Gastrocnemius medialis (tissue), 4 donors: ENCODE measurements at regions not wholly inside any gene's neighbourhood (a gene's known extent, or its start where the extent isn't known, plus 50 kb on each side); places are given as distances from the start of the nearest gene placed in this dataset.

Experiments
- ATAC-seq, 2 donors: fragments of 150-250 bp; one replicate each; pipeline ENCODE4 v1.9.1; 2016
- DNase-seq, 2 donors: peaks; one replicate each; pipeline ENCODE4 v3.0.0-alpha.2; 2019
- H3K27ac ChIP-seq, 4 donors: fragments of 200-600 bp; sonication (generic); 1 replicate in 1 of 4; 2 replicates in 3 of 4; pipeline ENCODE4 v1.5.1; 2016 to 2018; ENCODE audit warnings: mild to moderate bottlenecking in 2 of 4, moderate library complexity in 1 of 4
- H3K27me3 ChIP-seq, 3 donors: fragments of 200-600 bp; sonication (generic) in 2 of 3; 1 replicate in 1 of 3; 2 replicates in 2 of 3; pipeline versions ENCODE4 v1.5.1 to v1.6.0; 2016 to 2019; ENCODE audit warnings: mild to moderate bottlenecking in 1 of 3, moderate library complexity in 1 of 3
- H3K36me3 ChIP-seq, 2 donors: fragments of 200-600 bp; sonication (generic) in 1 of 2; one replicate each; pipeline ENCODE4 v1.5.1; 2017 to 2018
- H3K4me1 ChIP-seq, 2 donors: fragments of 200-600 bp; sonication (generic) in 1 of 2; one replicate each; pipeline ENCODE4 v1.5.1; 2016 to 2017; ENCODE audit warnings: mild to moderate bottlenecking in 2 of 2
- H3K4me3 ChIP-seq, 4 donors: fragments of 200-600 bp; sonication (generic) in 3 of 4; 1 replicate in 1 of 4; 2 replicates in 3 of 4; pipeline ENCODE4 v1.5.1; 2016 to 2019; ENCODE audit warnings: mild to moderate bottlenecking in 2 of 4
- H3K9me3 ChIP-seq, 3 donors: fragments of 200-600 bp; sonication (generic) in 2 of 3; 1 replicate in 1 of 3; 2 replicates in 2 of 3; pipeline ENCODE4 v1.5.1; 2016 to 2019
- CTCF ChIP-seq, 5 experiments: fragments of 450-650 bp in 3 of 5; fragments of 200-600 bp in 2 of 5; sonication (generic) in 2 of 5; IDR thresholded peaks in 4 of 5; conservative IDR thresholded peaks in 1 of 5; 1 replicate in 4 of 5; 2 replicates in 1 of 5; pipeline ENCODE4 v1.5.1; 2016 to 2019; ENCODE audit warnings: antibody characterized with exemption in 5 of 5, mild to moderate bottlenecking in 3 of 5, moderate library complexity in 3 of 5
- POLR2A ChIP-seq, 2 donors: fragments of 450-650 bp; IDR thresholded peaks; one replicate each; pipeline ENCODE4 v1.6.1; 2017; ENCODE audit warnings: antibody characterized with exemption in 2 of 2, mild to moderate bottlenecking in 2 of 2, moderate library complexity in 2 of 2
- in situ Hi-C, 4 donors: fragments of 200-750 bp; cut with MboI; loops; one replicate each; pipeline versions ENCODE4 v1.15.0 to v1.8.0; 2017; ENCODE audit warnings: low sequenced_read_pairs in 4 of 4
- intact Hi-C: fragments of 100-400 bp; cut with DNase I; formaldehyde crosslinking; loops from one replicate; pipeline ENCODE4 v1.15.1; 2023; ENCODE audit warnings: low total_unique reads

- Histone ChIP-seq H3K9me3 (no peaks in the 10 kb centered on the region), H3K27me3 (no peaks in the 10 kb centered on the region), H3K27ac (no peak overlapping the region), H3K4me3 (no peak overlapping the region), H3K36me3 (no peaks in the 10 kb centered on the region), H3K4me1 (no peaks in the 10 kb centered on the region)
- ATAC-seq (no peak), DNase-seq (no peak)
- in situ Hi-C loops (no loop called here), intact Hi-C loops (no loop called here)
- TF ChIP-seq POLR2A (IDR thresholded peaks at IDR 0.05) (no peak), CTCF (IDR thresholded peaks at IDR 0.05 in 4 of 5, conservative IDR thresholded peaks at IDR 0.05 in 1 of 5) (no peak)
Measured at GRCh38 chr7:41131956-41132355, 570.9 kb downstream of the INHBA start.

GRCh38 chr7:41130561-41131236 is 572.2 kb downstream of the INHBA start:
- intact Hi-C loops, result no loop called here
- no peaks in the 10 kb centered on the region for H3K36me3 ChIP-seq
- DNase-seq, result no peak
- no peaks in the 10 kb centered on the region for H3K4me1 ChIP-seq
- H3K9me3 ChIP-seq, result no peaks in the 10 kb centered on the region
- TF ChIP-seq CTCF (IDR thresholded peaks at IDR 0.05 in 4 of 5, conservative IDR thresholded peaks at IDR 0.05 in 1 of 5) (no peak), POLR2A (IDR thresholded peaks at IDR 0.05) (no peak)
- no peaks in the 10 kb centered on the region for H3K27me3 ChIP-seq
- ATAC-seq, result no peak
- no peak overlapping the region for H3K27ac ChIP-seq
- no peak overlapping the region for H3K4me3 ChIP-seq
- in situ Hi-C loops, result no loop called here

- Histone ChIP-seq H3K9me3 (no peaks in the 10 kb centered on the region), H3K36me3 (no peaks in the 10 kb centered on the region), H3K4me1 (no peaks in the 10 kb centered on the region), H3K27me3 (no peaks in the 10 kb centered on the region), H3K4me3 (no peak overlapping the region), H3K27ac (no peak overlapping the region)
- no peak for TF ChIP-seq POLR2A (IDR thresholded peaks at IDR 0.05)
- TF ChIP-seq CTCF (IDR thresholded peaks at IDR 0.05 in 4 of 5, conservative IDR thresholded peaks at IDR 0.05 in 1 of 5), result no peak
- in situ Hi-C loops (no loop called here), intact Hi-C loops (no loop called here)
- no peak for DNase-seq
- ATAC-seq, result no peak
Measured at GRCh38 chr7:41130086-41130485, 572.8 kb downstream of the INHBA start.

GRCh38 chr7:41125343-41125742 is 577.5 kb downstream of the INHBA start:
- in situ Hi-C loops (no loop called here), intact Hi-C loops (no loop called here)
- Histone ChIP-seq H3K27ac (no peak overlapping the region), H3K4me3 (no peak overlapping the region), H3K4me1 (no peaks in the 10 kb centered on the region), H3K9me3 (no peaks in the 10 kb centered on the region), H3K27me3 (no peaks in the 10 kb centered on the region), H3K36me3 (no peaks in the 10 kb centered on the region)
- DNase-seq (no peak), ATAC-seq (no peak)
- no peak for TF ChIP-seq CTCF (IDR thresholded peaks at IDR 0.05 in 4 of 5, conservative IDR thresholded peaks at IDR 0.05 in 1 of 5)
- TF ChIP-seq POLR2A (IDR thresholded peaks at IDR 0.05), result no peak
